ENCODE measurements at regions not wholly inside any gene's neighbourhood (a gene's known extent, or its start where the extent isn't known, plus 50 kb on each side); places are given as distances from the start of the nearest gene placed in this dataset.
A peak's percentile ranks its signal among the peaks of the same experiment; 100 is the strongest.

DNA sequence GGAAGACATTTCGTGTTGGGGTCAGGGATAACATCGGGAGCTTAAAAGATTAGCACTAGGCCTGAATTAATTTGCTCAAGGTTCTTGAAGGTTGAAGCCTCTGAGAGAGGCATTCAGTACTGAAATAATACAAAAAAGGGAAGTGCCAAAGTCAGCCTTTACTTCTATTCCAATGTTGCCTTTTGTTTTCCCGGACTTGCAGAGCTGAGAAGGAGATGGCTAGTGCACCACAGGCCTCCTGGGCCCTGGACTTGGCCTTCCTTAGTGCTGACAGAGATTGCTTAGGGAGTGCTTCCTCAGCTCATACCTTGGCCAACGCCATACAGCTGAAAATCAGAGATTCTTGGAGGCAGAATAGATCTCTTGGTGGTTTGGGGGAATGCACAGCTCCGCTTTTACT is 333.6 kb upstream of the TBL1XR1 start:
- no peak for DNase-seq (ENCODE audit: low spot score)

DNA sequence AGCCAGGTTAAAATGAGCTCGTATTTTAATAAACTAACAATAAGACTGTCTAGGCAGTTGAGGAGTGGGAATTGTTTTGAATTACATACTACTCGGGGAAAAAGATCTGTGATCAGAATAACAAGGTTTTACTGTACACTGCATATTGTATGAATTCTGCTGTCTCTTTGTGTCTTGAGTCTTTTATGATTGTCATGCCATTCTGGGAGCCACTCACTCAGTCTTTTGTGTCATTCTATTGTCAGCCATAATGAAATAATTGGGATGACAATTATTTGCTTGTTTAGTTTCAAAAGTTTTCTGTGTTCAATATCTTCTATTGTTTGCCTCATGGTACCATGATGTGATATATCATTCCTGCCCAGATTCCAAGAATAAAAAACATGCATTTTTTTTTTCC is 339.6 kb upstream of the TBL1XR1 start:
- no peak for DNase-seq (ENCODE audit: low spot score)

DNA sequence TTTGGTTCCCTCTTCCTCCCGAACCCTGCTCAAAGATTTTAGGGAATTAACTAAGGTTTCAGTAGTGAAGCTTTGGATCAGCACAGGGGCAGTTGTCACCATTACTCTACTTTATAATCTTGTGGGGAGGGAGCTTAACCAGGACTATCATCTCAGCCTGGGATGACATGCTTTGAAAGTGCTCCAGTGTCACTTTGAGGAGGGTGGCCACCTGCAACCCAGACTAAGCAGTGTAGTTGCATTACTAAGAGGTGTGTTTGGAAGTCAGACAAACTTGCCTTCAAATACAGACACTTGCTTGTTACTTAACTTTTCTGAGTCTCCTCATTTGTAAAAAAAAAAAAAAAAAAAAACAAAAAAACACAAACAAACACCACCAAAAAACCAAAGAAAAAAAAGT is 340.3 kb upstream of the TBL1XR1 start:
- DNase-seq (ENCODE audit: low spot score) = no peak

DNA sequence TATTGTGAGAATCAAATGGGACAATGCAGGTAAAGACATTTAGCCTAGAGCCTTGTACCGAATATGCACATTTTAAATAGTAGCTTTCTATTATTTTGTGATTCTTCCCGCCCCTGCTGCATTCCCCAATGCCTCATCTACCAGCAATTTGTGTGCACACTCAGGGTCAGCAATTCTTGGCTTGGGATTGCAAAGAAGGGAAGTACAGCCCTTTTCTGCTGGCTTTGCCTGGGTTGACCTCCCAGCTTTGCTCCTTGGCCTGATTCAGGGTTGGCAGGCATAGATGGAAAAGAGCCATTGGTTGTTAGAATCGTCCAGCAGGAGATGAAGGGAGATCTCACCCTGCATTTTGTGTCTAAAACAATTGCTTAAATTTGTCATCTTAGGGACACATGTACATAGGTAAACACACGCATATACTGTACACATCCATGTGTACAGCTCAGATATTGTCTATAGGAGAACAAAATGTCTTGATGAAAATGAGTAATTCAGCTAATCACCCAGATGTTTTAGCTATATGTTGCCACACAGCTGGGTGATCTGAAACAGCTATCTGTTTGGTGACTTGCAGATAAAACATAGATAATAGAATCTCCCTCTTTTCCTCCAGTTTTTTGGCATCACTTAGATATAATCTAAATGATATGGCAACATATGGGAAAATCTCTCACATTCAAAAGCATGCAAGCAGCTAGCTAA is 340.9 kb upstream of the TBL1XR1 start:
- peak; percentile 87 for DNase-seq (ENCODE audit: low spot score)

DNA sequence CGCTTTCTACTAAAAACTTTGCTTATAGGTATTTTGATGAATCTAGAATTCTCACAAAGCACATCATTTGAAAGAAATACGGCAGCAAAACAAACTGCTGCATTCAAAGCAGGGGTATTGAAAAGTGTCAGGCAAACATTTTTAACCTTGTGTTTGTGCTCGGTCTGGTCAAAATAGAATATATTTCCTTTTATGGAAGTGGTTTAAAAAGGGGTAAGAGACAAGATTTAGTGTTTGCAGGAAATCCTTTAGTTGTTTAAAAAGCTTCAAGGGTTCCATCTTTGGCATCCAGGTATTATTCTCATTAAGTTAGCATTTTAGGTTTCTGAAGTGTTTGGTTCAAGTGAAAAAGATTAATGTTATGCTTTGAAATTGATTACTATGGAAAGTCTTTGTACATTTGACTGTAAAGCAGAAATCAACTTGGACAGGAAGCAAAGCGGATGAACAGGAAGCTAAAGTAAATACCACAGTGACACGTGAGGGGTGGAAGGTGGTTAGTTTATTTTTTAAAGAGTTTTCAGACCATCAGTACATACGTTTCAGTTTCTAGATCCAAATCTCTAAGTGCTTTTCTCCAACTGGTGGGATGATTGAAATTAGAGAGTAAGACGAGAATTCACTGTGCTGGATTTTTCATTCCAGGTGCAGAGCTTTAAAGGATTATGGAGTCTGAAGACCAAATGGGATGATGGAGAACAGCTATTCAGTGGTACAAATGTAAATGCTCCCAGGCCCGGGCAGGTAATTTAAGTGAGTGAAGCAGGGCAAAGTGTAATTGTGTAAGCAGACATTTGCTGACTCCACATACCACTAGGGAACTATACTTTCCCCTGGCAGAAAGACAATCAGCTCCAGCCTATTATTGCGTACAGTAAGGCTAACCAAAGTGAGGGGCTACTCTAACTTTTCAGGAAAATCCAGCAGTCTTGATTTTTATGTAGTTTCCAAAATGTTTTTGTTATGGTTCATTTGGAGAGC is 341.8 kb upstream of the TBL1XR1 start:
- DNase-seq (ENCODE audit: low spot score) = no peak

DNA sequence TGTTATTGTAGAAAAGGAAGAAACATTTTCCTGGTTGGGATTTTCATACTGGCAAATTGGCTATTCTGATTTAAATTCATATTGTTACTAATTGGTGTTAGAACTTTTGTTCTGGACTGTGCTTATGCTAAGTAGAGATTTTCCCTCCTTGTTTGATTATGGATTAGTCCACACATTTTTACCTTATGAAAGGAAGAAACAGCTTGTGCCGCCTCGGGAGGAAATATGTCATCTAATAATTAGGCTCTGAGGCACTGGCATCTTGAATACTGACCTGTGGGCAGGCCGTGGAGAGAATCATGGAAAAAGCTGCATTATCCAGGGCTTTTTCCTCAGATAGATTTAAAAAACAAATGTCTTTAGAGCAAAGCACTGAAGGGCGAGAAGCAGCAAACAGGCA is 344.3 kb upstream of the TBL1XR1 start:
- no peak for DNase-seq (ENCODE audit: low spot score)

DNA sequence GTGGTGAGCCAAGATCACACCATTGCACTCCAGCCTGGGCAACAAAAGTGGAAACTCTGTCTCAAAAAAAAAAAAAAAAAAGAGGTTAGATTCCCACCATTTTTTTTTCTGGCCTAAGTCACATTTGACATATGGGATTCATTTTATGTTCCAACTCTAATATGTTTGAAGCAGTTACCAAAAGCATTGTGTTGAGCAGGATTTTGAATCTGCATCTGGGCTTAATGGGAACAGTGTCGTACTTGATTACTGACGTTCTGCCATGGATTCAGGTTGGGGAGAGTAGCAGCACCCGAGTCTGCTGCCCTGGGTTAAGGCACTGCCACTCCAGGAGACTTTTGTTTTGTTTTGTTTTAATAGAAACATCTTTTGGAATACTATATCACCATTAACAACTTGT is 348.7 kb upstream of the TBL1XR1 start:
- DNase-seq (ENCODE audit: low spot score) = no peak

DNA sequence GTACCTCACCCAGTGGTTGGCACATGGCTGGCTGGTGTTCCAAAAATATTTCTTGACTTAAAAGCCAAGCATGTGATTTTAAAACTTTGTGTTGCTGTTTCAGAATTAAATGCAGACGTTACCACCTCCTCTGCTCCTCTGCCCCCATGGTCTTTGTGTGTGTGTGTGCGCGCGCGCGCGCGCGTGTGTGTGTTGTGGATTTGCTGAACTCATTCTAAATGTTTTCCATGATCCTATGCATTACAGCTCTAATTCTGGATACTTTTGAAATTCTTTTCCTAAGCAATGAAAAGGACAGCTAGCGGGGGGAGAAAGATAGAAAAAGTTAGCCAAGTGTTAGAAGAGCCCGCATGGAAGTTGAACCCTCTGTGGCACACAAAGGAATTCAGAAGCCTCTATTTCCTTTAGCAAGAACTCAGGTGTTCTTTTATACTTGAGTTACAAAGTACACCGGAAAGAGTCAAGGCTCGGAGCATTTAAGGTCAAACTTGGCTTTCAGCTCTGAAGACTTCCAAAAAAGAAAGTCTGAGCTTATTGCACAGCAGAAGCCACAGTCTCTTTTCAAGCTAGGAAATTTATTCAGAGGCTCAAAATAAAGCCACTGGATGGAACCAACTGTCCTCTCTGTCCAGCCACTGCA is 350.5 kb upstream of the TBL1XR1 start:
- DNase-seq (ENCODE audit: low spot score) = no peak

DNA sequence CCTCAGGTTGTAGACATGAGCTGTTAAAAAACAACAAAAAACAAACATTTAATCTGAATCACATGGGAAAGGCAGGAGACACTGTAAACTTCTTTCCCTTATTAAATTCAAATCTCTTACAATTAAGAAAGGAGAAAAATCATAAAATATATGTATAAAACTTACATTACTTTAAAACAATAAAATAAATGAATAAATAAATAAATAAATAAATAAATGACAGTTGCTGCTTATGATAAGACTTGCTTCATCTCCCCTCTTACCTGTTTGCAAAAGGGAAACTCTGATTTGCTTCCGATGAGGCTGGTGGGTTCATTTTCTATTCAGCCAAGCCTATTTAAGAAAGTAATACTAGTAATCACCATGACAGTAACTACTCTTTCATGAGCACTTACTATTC is 353.4 kb upstream of the TBL1XR1 start:
- no peak for DNase-seq (ENCODE audit: low spot score)

DNA sequence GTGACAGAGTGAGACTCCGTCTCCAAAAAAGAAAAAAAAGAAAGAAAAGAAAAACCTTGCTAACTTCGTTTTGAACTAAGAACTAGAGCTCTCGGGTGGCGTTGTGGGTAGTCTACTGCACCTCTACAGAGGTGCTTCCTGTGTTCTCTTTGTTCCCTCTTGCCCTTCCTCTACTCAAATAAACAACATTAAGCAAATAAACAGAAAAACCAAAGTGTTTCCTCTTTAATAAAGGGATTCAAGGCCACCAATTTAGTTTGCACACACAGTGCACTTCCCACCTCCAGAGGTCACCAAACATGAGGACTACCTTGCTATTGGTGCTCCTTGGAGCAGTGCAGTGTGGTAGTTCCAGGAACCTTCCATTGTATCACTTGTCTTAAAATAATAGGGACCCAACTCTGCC is 354.2 kb upstream of the TBL1XR1 start:
- DNase-seq (ENCODE audit: low spot score) = no peak

DNA sequence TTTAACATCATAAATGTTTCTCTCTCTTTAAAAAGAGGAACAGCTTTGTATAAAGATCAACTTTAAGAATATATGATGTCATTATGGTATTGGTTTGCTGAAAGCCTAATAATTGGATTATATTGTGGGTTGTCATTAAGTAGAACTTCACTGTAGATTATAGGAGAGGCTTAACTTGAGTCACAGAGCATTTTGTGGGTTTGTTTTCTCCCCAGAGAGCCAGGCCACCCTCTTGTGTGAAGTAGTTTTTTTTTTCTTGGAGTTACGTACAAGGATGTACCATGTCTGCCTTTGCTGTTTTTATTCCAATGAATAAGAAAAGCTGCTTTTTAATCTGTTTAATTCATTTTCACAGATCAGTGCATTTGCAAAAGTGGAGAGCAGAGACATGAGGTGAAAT is 354.8 kb upstream of the TBL1XR1 start:
- no peak for DNase-seq (ENCODE audit: low spot score)

DNA sequence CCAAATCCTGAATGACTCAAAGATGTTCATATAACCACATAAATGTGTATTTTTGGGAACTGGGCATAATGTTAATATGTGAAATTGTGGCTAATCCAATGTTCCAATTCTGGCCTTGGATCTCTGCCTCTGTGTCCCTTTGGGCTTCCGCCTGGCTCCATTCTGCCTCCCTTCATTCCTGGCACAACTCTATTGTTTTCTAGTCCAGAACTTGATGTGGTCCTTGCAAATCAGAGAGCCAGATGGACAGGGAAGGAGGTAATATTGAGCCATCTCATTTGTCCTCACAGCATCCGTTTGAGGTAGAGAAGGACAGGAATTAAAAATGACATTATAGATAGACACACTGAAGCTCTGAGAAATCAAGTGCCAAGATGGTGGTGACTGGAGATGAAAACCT is 355.7 kb upstream of the TBL1XR1 start:
- DNase-seq (ENCODE audit: low spot score) = no peak

DNA sequence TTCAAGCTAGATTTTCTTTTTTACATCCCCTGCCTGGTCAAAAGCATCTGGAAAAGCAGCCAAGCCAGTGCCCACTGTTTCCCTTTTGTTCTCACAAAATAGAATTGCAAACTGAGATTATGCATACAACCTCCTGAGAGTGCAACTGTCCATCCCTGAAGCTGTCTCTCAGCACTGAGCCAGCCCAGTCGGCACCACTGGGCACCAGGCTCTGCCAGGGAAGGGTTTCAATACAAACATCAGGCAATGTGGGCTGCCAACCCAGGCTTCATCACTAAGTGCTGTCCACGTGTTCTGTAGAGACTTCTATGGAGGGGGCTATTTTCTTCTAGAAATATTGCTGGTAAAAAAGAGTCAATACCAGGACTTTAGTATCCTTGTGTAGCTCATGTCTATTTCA is 356.3 kb upstream of the TBL1XR1 start:
- no peak for DNase-seq (ENCODE audit: low spot score)

DNA sequence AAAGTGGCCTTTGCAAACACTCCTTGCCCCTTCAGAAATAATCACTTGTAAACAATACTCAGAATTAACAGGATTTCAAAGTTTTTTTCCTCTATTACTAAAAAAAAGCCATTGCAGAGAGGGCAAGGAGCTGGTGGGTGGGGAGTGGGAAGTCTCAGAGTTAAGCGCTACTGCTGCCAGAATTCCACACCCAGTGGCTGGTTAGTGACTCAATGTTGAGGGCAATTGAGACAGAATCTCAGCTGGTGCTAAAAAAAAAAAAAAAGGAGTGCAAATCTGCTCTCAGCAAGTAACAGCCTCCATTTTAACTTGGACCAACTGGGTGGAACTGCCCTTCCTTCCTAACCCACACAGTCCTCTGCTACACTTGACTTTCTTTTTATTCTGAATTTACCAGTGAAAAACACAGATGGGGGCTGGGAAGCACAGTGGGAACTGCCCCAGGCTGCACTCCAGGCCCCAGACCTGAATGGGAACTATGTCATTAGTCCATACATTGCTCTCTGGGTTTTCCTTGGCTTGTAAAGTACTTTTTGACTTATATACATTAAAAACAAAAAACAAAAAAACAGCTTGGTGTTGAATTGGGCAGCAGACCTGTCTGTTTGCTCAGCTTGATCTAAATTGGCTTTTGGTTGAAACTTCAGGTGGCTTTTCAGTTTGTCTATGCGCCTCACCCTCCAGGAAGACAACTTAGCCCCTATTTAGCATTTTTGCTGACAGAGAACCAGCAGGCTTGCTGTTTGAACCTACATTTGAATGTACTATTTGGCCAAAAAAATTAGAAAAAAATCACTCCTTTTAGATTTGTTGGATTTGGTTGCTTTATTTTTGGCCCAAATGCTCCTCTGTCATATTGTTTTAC is 357.8 kb upstream of the TBL1XR1 start:
- peak; percentile 89 for DNase-seq (ENCODE audit: low spot score)

DNA sequence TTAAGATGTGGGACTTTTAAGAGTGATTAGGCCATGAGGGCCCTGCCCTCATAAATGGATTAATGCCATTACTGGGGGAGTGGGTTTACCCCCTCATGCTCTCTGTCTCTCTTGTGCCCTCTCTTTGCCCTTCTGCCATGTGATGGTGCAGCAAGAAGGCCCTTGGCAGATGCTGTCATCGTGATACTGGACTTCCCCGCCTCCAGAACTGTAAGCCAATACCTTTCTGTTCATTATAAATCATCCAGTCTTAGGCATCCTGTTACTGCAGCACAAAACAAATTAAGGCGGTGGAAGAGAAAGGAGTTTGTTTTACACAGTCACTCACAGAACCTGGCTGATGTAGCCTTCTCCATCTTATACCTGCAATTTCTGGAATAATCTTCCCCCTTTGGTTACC is 360.3 kb upstream of the TBL1XR1 start:
- DNase-seq (ENCODE audit: low spot score) = no peak

DNA sequence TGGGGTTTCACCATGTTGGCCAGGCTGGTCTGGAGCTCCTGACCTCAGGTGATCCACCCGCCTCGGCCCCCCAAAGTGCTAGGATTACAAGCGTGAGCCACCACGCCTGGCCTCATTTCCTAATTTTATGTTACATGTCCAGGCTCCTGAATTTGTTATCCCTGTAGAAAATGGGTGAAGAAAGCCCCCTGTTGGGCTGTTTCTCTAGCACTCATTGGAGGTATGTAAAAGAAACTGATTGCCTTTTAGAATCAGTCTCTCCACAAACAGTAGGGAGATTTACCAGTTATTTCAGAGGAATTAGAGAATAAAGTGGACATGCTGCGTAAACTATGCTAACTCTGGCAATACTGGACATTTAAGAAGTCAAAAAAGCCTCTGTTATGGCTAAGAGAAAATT is 364.1 kb upstream of the TBL1XR1 start:
- DNase-seq (ENCODE audit: low spot score) = no peak

DNA sequence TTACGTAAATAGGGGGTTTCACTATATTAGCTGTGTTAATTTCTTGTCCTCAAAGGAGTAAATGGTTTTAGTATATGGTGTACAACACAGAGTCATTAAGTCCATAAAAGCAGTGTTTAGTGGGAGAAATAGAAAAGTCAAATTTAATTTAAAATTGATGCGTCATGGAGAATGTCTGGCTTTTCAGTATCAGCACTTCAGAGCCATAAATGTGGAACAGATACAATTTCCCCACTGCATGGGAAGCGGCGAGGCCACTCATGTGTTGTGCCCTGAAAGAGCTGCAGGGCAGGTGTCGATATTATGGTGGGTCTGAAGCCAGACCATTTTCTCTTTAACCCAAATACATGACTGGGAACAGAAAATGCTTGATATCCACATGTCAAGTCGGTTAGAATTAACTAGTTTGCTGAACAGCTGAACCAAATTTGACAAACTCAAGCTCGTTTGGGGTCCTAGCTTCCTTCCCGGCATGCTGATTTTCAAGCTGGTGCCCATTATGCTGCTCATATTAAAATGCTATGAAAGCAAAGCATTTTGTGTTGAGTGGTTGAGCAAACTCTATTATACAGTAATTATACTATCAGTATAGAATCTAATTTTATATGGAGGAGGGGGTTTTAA is 364.6 kb upstream of the TBL1XR1 start:
- no peak for DNase-seq (ENCODE audit: low spot score)

DNA sequence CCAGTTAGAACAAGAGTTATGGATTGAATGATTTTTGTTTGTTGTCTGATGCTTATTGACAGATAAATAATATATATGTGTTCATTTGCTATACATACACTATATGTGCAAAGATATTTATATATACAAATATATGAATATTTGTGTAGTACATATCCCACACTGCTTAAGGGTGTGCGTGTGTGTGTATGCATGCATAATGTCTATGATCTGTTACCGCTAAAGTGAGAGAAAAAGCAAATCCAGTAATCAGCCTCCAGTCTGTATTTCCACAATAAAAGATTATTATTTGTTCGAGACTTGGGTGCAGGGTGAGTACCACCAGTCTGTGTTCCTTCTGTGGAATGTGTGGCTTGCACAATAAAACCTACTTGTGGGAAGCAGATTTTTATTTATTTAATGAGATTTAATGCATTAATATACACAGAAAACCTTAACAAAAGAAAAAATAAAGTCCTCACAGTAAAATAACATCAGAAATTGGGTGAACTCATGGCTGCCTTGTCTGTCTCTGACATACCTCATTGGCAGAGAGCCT is 366.0 kb upstream of the TBL1XR1 start:
- no peak for DNase-seq (ENCODE audit: low spot score)

DNA sequence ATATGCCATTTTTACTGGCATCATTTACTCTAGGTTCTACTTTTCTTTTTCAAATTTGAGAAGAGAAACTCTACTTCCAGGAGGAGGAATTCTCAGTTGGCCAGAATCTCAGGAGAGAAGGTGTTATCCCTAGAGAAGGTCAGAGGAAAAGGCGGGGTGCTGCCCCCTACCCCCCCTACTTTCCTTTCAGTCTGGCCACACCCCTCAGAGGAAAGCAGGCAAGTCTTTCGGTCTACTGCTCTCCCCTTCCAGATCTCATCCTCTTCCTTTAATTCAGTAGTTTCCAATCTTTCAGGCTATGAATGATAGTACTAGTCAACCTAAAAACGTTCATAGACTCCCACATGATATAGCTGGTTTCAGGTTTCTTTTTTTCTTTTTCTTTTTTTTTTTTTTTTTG is 366.5 kb upstream of the TBL1XR1 start:
- no peak for DNase-seq (ENCODE audit: low spot score)

DNA sequence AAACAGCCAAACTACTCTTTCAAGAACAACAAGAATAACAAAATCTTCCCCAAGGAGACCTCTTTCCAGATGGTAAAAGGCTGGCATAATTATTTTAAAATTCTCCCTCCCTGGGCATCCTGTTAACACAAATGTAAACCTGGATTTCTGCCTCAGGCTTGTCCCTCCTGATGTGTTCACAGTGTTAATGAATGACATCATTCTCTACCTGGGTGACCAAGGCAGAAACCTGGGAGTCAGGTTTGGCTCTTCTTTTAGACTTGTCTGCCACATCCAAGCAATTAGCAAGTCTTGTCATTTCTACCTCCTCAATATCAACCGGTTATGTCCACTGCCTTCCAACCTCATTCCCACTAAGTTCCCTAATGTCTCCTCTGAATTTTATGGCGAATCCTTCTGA is 368.7 kb upstream of the TBL1XR1 start:
- no peak for DNase-seq (ENCODE audit: low spot score)

DNA sequence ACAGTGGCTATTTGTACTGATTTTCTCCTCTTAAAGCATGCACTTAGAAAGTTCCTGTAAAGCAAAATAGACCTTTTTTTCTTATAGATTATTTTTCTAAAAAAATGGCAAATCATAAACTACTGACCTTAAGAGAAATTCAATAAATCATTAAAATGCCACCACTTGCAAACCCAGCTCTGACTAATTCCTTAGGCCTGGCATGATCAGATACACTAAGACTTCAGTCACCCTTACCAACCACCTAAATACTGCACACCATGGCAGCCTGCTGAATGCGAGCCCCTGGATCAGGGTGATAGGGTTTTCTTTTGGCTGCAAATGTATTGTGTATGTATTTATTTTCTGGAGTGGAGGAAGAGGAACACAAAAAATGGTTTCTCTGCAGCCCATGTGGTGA is 370.6 kb upstream of the TBL1XR1 start:
- no peak for DNase-seq (ENCODE audit: low spot score)

All from AG20443 (cell line).